ENCODE measurements at regions not wholly inside any gene's neighbourhood (a gene's known extent, or its start where the extent isn't known, plus 50 kb on each side); places are given as distances from the start of the nearest gene placed in this dataset.

DNA sequence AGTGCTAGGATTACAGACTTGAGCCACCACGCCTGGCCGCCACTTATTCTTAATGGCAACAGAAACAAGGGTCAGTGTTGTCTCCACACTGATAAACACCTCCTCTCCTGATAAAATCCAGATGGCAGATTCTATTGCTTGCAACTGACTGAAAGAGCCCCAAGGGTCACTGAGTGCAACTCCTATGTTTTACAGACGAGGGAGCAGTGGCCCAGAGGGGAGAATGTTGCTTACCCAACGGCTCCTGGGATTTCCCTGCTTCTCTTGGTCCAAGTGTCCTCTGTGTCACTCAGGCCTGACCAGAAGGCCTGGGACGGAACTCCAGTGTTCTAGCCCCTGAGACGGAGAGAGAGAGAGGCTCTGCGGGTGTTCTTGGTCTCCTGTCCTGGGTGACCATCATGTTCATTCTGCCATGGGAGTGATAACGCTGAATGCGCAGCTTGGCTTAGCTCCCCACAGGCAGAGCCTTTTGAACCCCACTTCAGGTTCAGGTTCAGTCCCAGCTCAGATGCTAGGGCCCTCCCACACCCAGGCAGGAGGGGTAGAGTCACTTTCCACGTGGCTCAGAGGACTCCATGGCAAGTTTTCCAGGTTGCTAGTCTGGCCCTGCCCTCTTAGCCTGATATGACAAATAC is 77.3 kb upstream of the NLRP1 start:
- ATAC-seq (peak; percentile 72), DNase-seq (ENCODE audit: low spot score) (peak; percentile 18)
- H3K36me3 Mint-ChIP-seq: no peaks in the 10 kb centered on the region
- peaks cover 4% of the 10 kb centered on the region for H3K4me1 Mint-ChIP-seq
- TF ChIP-seq ZNF219 (CRISPR knock-in tag; IDR thresholded peaks at IDR 0.05; ENCODE audit: borderline replicate concordance) (no peak), ETV6 (CRISPR knock-in tag; IDR thresholded peaks at IDR 0.05) (no peak), FOXJ3 (CRISPR knock-in tag; IDR thresholded peaks at IDR 0.05; ENCODE audit: borderline replicate concordance) (no peak), EMX1 (CRISPR knock-in tag; IDR thresholded peaks at IDR 0.05) (no peak)
- TF ChIP-seq, protein P1, sequence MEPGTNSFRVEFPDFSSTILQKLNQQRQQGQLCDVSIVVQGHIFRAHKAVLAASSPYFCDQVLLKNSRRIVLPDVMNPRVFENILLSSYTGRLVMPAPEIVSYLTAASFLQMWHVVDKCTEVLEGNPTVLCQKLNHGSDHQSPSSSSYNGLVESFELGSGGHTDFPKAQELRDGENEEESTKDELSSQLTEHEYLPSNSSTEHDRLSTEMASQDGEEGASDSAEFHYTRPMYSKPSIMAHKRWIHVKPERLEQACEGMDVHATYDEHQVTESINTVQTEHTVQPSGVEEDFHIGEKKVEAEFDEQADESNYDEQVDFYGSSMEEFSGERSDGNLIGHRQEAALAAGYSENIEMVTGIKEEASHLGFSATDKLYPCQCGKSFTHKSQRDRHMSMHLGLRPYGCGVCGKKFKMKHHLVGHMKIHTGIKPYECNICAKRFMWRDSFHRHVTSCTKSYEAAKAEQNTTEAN (CRISPR knock-in tag; IDR thresholded peaks at IDR 0.05): no peak
- peaks cover 6% of the 10 kb centered on the region; the same call in 1 of the 2 replicates for H3K9me3 Mint-ChIP-seq
- no peaks in the 10 kb centered on the region for H3K27me3 Mint-ChIP-seq (ENCODE audit: low read depth)
- no peak overlapping the region for H3K4me3 Mint-ChIP-seq
- ChIA-PET CTCF (interaction anchor here (1.0 to 2.0 kb wide), 3 partner anchors 17 to 132 kb away, joined by 3 to 14 read pairs (median 4); no protein-coding TSS in a partner anchor), POLR2A (no interaction called here)
- no peak overlapping the region for H3K27ac Mint-ChIP-seq

DNA sequence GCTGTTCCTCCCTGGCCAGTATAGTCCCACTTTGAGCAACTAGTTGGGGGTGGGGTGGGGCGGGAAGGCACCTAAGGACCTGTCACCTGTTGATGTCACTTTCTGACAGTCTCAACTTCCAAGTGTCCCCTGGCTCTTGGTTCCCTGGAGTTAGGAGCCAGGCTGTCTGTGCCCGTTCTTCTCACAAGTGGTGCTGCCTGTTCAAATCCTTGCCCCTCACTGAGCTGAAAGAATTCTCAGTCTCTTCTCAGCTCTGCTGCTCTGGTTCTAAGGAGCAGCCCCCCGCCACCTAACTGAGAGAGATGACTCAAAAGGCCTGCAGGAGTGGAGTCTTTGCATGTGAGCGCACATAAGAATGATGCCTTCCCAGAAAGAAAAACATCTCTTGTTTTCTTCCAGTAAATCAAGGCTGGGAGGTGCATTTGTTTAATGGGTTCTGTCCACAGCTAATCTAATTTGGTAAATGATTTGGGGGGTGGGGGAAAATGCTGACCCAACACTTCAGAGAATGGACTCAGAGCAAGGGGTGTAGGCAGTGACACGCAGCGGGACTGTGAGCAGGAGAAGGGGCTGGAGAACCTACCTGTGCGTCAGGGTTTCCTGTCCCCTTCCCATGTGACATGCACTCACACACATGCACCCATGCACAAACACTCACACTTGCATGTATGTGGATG is 78.2 kb upstream of the NLRP1 start:
- POLR2A ChIA-PET: no interaction called here

More for the DNA sequence above, 78.2 kb upstream of the NLRP1 start:
- H3K4me3 Mint-ChIP-seq: no peak overlapping the region
- CTCF ChIA-PET: interaction anchor here (1.0 to 2.0 kb wide), 3 partner anchors 18 to 131 kb away, joined by 3 to 14 read pairs (median 4); no protein-coding TSS in a partner anchor
- no peaks in the 10 kb centered on the region for H3K36me3 Mint-ChIP-seq
- TF ChIP-seq, protein P2, sequence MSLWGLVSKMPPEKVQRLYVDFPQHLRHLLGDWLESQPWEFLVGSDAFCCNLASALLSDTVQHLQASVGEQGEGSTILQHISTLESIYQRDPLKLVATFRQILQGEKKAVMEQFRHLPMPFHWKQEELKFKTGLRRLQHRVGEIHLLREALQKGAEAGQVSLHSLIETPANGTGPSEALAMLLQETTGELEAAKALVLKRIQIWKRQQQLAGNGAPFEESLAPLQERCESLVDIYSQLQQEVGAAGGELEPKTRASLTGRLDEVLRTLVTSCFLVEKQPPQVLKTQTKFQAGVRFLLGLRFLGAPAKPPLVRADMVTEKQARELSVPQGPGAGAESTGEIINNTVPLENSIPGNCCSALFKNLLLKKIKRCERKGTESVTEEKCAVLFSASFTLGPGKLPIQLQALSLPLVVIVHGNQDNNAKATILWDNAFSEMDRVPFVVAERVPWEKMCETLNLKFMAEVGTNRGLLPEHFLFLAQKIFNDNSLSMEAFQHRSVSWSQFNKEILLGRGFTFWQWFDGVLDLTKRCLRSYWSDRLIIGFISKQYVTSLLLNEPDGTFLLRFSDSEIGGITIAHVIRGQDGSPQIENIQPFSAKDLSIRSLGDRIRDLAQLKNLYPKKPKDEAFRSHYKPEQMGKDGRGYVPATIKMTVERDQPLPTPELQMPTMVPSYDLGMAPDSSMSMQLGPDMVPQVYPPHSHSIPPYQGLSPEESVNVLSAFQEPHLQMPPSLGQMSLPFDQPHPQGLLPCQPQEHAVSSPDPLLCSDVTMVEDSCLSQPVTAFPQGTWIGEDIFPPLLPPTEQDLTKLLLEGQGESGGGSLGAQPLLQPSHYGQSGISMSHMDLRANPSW (CRISPR knock-in tag; conservative IDR thresholded peaks at IDR 0.05; ENCODE audit: low read depth): no peak
- TF ChIP-seq, protein P3, sequence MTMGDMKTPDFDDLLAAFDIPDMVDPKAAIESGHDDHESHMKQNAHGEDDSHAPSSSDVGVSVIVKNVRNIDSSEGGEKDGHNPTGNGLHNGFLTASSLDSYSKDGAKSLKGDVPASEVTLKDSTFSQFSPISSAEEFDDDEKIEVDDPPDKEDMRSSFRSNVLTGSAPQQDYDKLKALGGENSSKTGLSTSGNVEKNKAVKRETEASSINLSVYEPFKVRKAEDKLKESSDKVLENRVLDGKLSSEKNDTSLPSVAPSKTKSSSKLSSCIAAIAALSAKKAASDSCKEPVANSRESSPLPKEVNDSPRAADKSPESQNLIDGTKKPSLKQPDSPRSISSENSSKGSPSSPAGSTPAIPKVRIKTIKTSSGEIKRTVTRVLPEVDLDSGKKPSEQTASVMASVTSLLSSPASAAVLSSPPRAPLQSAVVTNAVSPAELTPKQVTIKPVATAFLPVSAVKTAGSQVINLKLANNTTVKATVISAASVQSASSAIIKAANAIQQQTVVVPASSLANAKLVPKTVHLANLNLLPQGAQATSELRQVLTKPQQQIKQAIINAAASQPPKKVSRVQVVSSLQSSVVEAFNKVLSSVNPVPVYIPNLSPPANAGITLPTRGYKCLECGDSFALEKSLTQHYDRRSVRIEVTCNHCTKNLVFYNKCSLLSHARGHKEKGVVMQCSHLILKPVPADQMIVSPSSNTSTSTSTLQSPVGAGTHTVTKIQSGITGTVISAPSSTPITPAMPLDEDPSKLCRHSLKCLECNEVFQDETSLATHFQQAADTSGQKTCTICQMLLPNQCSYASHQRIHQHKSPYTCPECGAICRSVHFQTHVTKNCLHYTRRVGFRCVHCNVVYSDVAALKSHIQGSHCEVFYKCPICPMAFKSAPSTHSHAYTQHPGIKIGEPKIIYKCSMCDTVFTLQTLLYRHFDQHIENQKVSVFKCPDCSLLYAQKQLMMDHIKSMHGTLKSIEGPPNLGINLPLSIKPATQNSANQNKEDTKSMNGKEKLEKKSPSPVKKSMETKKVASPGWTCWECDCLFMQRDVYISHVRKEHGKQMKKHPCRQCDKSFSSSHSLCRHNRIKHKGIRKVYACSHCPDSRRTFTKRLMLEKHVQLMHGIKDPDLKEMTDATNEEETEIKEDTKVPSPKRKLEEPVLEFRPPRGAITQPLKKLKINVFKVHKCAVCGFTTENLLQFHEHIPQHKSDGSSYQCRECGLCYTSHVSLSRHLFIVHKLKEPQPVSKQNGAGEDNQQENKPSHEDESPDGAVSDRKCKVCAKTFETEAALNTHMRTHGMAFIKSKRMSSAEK (CRISPR knock-in tag; IDR thresholded peaks at IDR 0.05; ENCODE audit: borderline replicate concordance): no peak
- no peak for TF ChIP-seq CREB1 (CRISPR knock-in tag; IDR thresholded peaks at IDR 0.05)
- TF ChIP-seq, protein P4, sequence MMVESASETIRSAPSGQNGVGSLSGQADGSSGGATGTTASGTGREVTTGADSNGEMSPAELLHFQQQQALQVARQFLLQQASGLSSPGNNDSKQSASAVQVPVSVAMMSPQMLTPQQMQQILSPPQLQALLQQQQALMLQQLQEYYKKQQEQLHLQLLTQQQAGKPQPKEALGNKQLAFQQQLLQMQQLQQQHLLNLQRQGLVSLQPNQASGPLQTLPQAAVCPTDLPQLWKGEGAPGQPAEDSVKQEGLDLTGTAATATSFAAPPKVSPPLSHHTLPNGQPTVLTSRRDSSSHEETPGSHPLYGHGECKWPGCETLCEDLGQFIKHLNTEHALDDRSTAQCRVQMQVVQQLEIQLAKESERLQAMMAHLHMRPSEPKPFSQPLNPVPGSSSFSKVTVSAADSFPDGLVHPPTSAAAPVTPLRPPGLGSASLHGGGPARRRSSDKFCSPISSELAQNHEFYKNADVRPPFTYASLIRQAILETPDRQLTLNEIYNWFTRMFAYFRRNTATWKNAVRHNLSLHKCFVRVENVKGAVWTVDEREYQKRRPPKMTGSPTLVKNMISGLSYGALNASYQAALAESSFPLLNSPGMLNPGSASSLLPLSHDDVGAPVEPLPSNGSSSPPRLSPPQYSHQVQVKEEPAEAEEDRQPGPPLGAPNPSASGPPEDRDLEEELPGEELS (CRISPR knock-in tag; IDR thresholded peaks at IDR 0.05): no peak
- no peak for TF ChIP-seq ATF1 (CRISPR knock-in tag; IDR thresholded peaks at IDR 0.05)
- TF ChIP-seq, protein P5, sequence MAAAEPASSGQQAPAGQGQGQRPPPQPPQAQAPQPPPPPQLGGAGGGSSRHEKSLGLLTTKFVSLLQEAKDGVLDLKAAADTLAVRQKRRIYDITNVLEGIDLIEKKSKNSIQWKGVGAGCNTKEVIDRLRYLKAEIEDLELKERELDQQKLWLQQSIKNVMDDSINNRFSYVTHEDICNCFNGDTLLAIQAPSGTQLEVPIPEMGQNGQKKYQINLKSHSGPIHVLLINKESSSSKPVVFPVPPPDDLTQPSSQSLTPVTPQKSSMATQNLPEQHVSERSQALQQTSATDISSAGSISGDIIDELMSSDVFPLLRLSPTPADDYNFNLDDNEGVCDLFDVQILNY (CRISPR knock-in tag; IDR thresholded peaks at IDR 0.05): no peak
- no peak for TF ChIP-seq FOXP1 (CRISPR knock-in tag; IDR thresholded peaks at IDR 0.05; ENCODE audit: borderline replicate concordance)
- TF ChIP-seq HMGA2 (CRISPR knock-in tag; IDR thresholded peaks at IDR 0.05): no peak
- no peak for TF ChIP-seq ZNF423 (CRISPR knock-in tag; IDR thresholded peaks at IDR 0.05)
- TF ChIP-seq MXD4 (CRISPR knock-in tag; IDR thresholded peaks at IDR 0.05; ENCODE audit: borderline replicate concordance): no peak
- no peak for TF ChIP-seq TEAD1 (CRISPR knock-in tag; IDR thresholded peaks at IDR 0.05)
- TF ChIP-seq, protein P6, sequence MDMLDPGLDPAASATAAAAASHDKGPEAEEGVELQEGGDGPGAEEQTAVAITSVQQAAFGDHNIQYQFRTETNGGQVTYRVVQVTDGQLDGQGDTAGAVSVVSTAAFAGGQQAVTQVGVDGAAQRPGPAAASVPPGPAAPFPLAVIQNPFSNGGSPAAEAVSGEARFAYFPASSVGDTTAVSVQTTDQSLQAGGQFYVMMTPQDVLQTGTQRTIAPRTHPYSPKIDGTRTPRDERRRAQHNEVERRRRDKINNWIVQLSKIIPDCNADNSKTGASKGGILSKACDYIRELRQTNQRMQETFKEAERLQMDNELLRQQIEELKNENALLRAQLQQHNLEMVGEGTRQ (CRISPR knock-in tag; IDR thresholded peaks at IDR 0.05): no peak
- ATAC-seq (no peak), DNase-seq (ENCODE audit: low spot score) (no peak)
- no peak overlapping the region for H3K27ac Mint-ChIP-seq
- peaks cover 6% of the 10 kb centered on the region; the same call in 1 of the 2 replicates for H3K9me3 Mint-ChIP-seq
- H3K4me1 Mint-ChIP-seq: peaks cover 4% of the 10 kb centered on the region
- H3K27me3 Mint-ChIP-seq (ENCODE audit: low read depth): no peaks in the 10 kb centered on the region
